ENCODE measurements at regions not wholly inside any gene's neighbourhood (a gene's known extent, or its start where the extent isn't known, plus 50 kb on each side); places are given as distances from the start of the nearest gene placed in this dataset.
"Not testable (repeated sequence)": the region's sequence is repeated elsewhere in the genome, so short reads cannot be mapped to it uniquely, and the experiment has no call there.

DNA sequence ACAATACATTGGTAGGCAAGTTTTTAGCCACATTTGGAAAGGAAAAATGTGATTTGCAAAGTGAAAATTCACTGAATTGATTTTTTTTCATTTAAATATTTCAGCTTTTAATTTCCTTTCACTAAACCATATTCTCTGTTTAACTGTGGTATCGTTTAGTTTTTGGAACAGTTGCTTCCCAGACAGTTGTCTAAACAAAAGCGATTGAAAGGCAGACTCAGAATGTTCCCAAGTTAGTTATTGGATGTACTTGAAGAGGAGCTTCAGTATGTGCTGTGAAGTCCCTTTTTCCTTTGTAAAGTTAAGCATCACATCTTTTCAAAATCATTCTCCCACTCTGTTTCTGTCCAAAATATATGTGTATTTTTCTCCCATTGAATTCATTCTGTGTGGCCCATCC is 623.4 kb upstream of the LUZP2 start:
- ATAC-seq, result no peak
- TF ChIP-seq SNAI2 (CRISPR knock-in tag; IDR thresholded peaks at IDR 0.05) (no peak), ZNF8 (CRISPR knock-in tag; IDR thresholded peaks at IDR 0.05) (no peak), ZNF565 (CRISPR knock-in tag; conservative IDR thresholded peaks at IDR 0.05; ENCODE audit: low read depth) (no peak), GLIS3 (CRISPR knock-in tag; IDR thresholded peaks at IDR 0.05) (no peak), ZNF70 (CRISPR knock-in tag; IDR thresholded peaks at IDR 0.05) (no peak), TCF4 (CRISPR knock-in tag; IDR thresholded peaks at IDR 0.05; ENCODE audit: borderline replicate concordance) (no peak), ARNTL (CRISPR knock-in tag; IDR thresholded peaks at IDR 0.05; ENCODE audit: borderline replicate concordance, low read depth) (no peak), ZC3H10 (CRISPR knock-in tag; IDR thresholded peaks at IDR 0.05) (no peak), BACH2 (CRISPR knock-in tag; IDR thresholded peaks at IDR 0.05; ENCODE audit: borderline replicate concordance) (no peak)
- TF ChIP-seq, protein P1, sequence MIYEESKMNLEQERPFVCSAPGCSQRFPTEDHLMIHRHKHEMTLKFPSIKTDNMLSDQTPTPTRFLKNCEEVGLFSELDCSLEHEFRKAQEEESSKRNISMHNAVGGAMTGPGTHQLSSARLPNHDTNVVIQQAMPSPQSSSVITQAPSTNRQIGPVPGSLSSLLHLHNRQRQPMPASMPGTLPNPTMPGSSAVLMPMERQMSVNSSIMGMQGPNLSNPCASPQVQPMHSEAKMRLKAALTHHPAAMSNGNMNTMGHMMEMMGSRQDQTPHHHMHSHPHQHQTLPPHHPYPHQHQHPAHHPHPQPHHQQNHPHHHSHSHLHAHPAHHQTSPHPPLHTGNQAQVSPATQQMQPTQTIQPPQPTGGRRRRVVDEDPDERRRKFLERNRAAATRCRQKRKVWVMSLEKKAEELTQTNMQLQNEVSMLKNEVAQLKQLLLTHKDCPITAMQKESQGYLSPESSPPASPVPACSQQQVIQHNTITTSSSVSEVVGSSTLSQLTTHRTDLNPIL (CRISPR knock-in tag; IDR thresholded peaks at IDR 0.05; ENCODE audit: low read depth), result no peak

DNA sequence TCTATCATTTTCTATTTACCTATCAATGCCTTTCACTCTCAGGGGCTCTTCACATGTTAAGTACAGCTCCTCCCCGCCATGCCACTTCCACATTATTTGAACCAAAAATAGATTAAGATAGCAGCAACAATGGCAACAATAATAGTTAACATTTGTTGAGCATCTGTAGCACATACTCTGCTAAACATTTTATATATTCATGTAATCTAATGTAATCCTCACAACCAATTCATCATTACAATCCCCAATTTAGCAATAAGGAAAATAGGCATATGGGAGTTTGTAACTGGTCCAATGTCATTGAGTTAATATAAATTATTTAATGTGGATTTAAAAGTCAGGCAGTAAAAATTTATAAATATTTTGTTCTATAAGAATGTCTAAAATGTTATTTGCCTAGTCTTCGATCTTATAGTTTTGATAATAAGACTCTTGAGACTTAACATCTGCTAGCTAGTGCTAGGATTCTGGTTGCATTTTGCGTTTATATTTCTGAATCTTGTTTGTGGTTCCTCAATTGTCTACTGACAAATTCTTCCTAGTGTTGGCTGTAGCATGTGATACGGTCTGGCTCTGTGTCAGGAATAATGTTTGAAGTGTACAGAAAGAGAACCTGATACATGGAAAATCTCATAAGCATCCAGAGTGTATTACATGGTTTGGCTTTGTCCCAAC is 621.5 kb upstream of the LUZP2 start:
- TF ChIP-seq, protein P2, sequence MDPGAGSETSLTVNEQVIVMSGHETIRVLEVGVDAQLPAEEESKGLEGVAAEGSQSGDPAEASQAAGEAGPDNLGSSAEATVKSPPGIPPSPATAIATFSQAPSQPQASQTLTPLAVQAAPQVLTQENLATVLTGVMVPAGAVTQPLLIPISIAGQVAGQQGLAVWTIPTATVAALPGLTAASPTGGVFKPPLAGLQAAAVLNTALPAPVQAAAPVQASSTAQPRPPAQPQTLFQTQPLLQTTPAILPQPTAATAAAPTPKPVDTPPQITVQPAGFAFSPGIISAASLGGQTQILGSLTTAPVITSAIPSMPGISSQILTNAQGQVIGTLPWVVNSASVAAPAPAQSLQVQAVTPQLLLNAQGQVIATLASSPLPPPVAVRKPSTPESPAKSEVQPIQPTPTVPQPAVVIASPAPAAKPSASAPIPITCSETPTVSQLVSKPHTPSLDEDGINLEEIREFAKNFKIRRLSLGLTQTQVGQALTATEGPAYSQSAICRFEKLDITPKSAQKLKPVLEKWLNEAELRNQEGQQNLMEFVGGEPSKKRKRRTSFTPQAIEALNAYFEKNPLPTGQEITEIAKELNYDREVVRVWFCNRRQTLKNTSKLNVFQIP (CRISPR knock-in tag; IDR thresholded peaks at IDR 0.05; ENCODE audit: borderline replicate concordance, low read depth), result no peak
- no peak for TF ChIP-seq TOX (CRISPR knock-in tag; IDR thresholded peaks at IDR 0.05; ENCODE audit: borderline replicate concordance)
- TF ChIP-seq ISL1 (CRISPR knock-in tag; IDR thresholded peaks at IDR 0.05), result no peak
- no peak for ATAC-seq

GRCh38 chr11:23883426-23884048 is 613.3 kb upstream of the LUZP2 start:
- not testable (repeated sequence) for ATAC-seq

GRCh38 chr11:23884341-23884740 is 612.5 kb upstream of the LUZP2 start:
- ATAC-seq, result no peak
- TF ChIP-seq, protein P2 (CRISPR knock-in tag; IDR thresholded peaks at IDR 0.05; ENCODE audit: borderline replicate concordance, low read depth), result no peak
- TF ChIP-seq ARNTL (CRISPR knock-in tag; IDR thresholded peaks at IDR 0.05; ENCODE audit: borderline replicate concordance, low read depth) (no peak), ZNF8 (CRISPR knock-in tag; IDR thresholded peaks at IDR 0.05) (no peak), CSDC2 (CRISPR knock-in tag; IDR thresholded peaks at IDR 0.05) (no peak), ZFP3 (CRISPR knock-in tag; IDR thresholded peaks at IDR 0.05) (no peak), ZNF70 (CRISPR knock-in tag; IDR thresholded peaks at IDR 0.05) (no peak), PPARA (CRISPR knock-in tag; IDR thresholded peaks at IDR 0.05; ENCODE audit: borderline replicate concordance) (no peak), GLIS3 (CRISPR knock-in tag; IDR thresholded peaks at IDR 0.05) (no peak), BACH2 (CRISPR knock-in tag; IDR thresholded peaks at IDR 0.05; ENCODE audit: borderline replicate concordance) (no peak), ZC3H10 (CRISPR knock-in tag; IDR thresholded peaks at IDR 0.05) (no peak), TCF4 (CRISPR knock-in tag; IDR thresholded peaks at IDR 0.05; ENCODE audit: borderline replicate concordance) (no peak), PATZ1 (CRISPR knock-in tag; IDR thresholded peaks at IDR 0.05; ENCODE audit: borderline replicate concordance) (no peak), SNAI2 (CRISPR knock-in tag; IDR thresholded peaks at IDR 0.05) (no peak), ISL1 (CRISPR knock-in tag; IDR thresholded peaks at IDR 0.05) (no peak), ZNF565 (CRISPR knock-in tag; conservative IDR thresholded peaks at IDR 0.05; ENCODE audit: low read depth) (no peak), RARB (CRISPR knock-in tag; IDR thresholded peaks at IDR 0.05) (no peak)
- TF ChIP-seq, protein P1 (CRISPR knock-in tag; IDR thresholded peaks at IDR 0.05; ENCODE audit: low read depth), result no peak
- TF ChIP-seq, protein P3, sequence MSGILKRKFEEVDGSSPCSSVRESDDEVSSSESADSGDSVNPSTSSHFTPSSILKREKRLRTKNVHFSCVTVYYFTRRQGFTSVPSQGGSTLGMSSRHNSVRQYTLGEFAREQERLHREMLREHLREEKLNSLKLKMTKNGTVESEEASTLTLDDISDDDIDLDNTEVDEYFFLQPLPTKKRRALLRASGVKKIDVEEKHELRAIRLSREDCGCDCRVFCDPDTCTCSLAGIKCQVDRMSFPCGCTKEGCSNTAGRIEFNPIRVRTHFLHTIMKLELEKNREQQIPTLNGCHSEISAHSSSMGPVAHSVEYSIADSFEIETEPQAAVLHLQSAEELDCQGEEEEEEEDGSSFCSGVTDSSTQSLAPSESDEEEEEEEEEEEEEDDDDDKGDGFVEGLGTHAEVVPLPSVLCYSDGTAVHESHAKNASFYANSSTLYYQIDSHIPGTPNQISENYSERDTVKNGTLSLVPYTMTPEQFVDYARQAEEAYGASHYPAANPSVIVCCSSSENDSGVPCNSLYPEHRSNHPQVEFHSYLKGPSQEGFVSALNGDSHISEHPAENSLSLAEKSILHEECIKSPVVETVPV (CRISPR knock-in tag; IDR thresholded peaks at IDR 0.05), result no peak
